ENCODE measurements at regions not wholly inside any gene's neighbourhood (a gene's known extent, or its start where the extent isn't known, plus 50 kb on each side); places are given as distances from the start of the nearest gene placed in this dataset.

DNA sequence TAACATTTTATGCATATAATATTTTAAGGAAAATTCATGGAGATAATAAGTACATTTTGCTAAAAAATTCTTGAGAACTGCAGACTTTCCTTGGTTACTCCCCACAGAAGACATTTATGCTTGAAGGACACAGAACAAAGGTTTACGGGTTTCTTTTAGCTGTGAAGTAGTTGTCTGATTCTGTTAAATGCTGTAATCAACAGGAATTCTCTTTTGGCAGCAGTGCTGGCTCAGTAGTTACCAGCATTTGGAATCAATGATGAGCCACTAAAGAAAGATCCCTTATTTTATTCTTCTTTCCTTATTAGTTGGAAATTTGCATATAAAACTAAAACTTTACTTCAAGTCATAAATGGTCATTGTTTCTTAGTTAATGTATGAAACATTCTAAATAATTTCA is 199.3 kb upstream of the FAT4 start:
- TF ChIP-seq, protein P1, sequence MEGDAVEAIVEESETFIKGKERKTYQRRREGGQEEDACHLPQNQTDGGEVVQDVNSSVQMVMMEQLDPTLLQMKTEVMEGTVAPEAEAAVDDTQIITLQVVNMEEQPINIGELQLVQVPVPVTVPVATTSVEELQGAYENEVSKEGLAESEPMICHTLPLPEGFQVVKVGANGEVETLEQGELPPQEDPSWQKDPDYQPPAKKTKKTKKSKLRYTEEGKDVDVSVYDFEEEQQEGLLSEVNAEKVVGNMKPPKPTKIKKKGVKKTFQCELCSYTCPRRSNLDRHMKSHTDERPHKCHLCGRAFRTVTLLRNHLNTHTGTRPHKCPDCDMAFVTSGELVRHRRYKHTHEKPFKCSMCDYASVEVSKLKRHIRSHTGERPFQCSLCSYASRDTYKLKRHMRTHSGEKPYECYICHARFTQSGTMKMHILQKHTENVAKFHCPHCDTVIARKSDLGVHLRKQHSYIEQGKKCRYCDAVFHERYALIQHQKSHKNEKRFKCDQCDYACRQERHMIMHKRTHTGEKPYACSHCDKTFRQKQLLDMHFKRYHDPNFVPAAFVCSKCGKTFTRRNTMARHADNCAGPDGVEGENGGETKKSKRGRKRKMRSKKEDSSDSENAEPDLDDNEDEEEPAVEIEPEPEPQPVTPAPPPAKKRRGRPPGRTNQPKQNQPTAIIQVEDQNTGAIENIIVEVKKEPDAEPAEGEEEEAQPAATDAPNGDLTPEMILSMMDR (IDR thresholded peaks at IDR 0.05; ENCODE audit: low read depth, low read length): no peak
- H3K9me3 ChIP-seq (ENCODE audit: control insufficient read depth, insufficient read depth, low read length): no peaks in the 10 kb centered on the region
- ChIA-PET POLR2A (no interaction called here), CTCF (no interaction called here)
- H3K27ac ChIP-seq (ENCODE audit: low read depth, low read length): no peak overlapping the region
- DNase-seq (ENCODE audit: low read depth, low spot score): no peak
- H3K4me3 ChIP-seq (ENCODE audit: low read depth, low read length): no peak overlapping the region
- H3K27me3 ChIP-seq (ENCODE audit: control insufficient read depth, insufficient read depth, low read length): no peaks in the 10 kb centered on the region

DNA sequence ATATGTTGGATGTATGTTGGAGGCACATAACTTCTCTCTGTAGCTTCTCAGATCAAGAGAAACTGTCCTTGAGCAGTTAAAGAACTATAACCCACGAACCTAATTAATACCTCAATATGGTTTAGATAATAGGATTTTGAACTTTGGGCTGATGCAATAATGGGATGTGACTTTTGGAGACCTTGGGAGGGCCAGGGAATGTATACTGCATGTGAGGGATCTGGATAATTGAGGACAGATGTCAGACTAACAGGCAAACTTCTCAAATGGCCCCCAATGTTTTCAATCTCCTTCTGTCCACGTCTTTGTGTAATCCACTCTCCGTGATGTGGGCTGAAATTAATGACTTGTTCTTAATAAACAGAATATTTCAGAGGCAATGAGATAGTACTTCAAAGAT is 202.2 kb upstream of the FAT4 start:
- H3K4me3 ChIP-seq (ENCODE audit: low read depth, low read length): no peak overlapping the region
- POLR2A ChIA-PET: no interaction called here
- no peak for DNase-seq (ENCODE audit: low read depth, low spot score)
- TF ChIP-seq, protein P1 (IDR thresholded peaks at IDR 0.05; ENCODE audit: low read depth, low read length): no peak
- H3K27ac ChIP-seq (ENCODE audit: low read depth, low read length): no peak overlapping the region
- H3K27me3 ChIP-seq (ENCODE audit: control insufficient read depth, insufficient read depth, low read length): no peaks in the 10 kb centered on the region
- H3K9me3 ChIP-seq (ENCODE audit: control insufficient read depth, insufficient read depth, low read length): no peaks in the 10 kb centered on the region
- CTCF ChIA-PET: interaction anchor here (0.7 kb wide), 1 partner anchor 54 kb away, joined by 3 read pairs; no protein-coding TSS in a partner anchor

DNA sequence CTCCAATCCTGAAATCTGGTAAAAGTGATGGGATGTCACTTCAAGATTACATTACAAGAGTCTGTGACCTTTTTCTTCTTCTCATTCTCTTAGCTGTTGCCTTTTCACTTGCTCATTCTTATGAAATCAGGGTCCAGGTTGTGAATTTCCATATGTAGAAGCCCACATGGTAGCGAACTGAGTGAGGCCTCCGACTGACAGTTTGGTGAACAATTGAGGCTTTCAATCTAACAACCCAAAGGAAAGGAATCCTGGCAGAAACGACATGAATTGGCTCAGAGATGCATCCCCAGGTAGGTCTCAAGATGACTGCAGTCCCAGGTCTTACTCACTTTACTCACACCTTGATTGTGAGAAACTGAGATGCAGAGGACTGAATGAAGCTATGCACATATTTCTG is 203.4 kb upstream of the FAT4 start:
- TF ChIP-seq, protein P1 (IDR thresholded peaks at IDR 0.05; ENCODE audit: low read depth, low read length): no peak
- ChIA-PET CTCF (no interaction called here), POLR2A (no interaction called here)
- H3K9me3 ChIP-seq (ENCODE audit: control insufficient read depth, insufficient read depth, low read length): no peaks in the 10 kb centered on the region
- no peak overlapping the region for H3K4me3 ChIP-seq (ENCODE audit: low read depth, low read length)
- no peaks in the 10 kb centered on the region for H3K27me3 ChIP-seq (ENCODE audit: control insufficient read depth, insufficient read depth, low read length)
- DNase-seq (ENCODE audit: low read depth, low spot score): no peak
- no peak overlapping the region for H3K27ac ChIP-seq (ENCODE audit: low read depth, low read length)

DNA sequence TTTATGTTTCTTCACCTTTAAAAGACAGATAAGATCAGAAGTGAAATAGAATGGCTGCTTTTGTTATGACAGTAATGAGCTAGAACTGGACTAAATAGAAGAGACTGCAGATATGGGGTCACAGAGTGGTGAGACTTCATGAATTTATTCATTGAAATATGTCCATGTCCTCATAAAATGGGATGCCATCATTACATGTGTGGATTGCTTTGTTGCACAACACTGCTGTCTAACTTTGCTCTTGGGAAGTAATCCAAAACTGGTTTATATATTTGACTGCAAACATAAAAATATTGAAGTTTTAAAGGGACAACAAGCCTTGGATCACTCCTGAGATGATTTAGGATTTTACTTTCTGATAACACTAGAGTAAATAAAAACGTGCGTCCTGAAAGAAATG is 209.2 kb upstream of the FAT4 start:
- Histone ChIP-seq H3K4me3 (ENCODE audit: low read depth, low read length) (no peak overlapping the region), H3K27me3 (ENCODE audit: control insufficient read depth, insufficient read depth, low read length) (no peaks in the 10 kb centered on the region), H3K27ac (ENCODE audit: low read depth, low read length) (no peak overlapping the region), H3K9me3 (ENCODE audit: control insufficient read depth, insufficient read depth, low read length) (no peaks in the 10 kb centered on the region)
- TF ChIP-seq, protein P1 (IDR thresholded peaks at IDR 0.05; ENCODE audit: low read depth, low read length): no peak
- ChIA-PET POLR2A (no interaction called here), CTCF (no interaction called here)
- no peak for DNase-seq (ENCODE audit: low read depth, low spot score)

DNA sequence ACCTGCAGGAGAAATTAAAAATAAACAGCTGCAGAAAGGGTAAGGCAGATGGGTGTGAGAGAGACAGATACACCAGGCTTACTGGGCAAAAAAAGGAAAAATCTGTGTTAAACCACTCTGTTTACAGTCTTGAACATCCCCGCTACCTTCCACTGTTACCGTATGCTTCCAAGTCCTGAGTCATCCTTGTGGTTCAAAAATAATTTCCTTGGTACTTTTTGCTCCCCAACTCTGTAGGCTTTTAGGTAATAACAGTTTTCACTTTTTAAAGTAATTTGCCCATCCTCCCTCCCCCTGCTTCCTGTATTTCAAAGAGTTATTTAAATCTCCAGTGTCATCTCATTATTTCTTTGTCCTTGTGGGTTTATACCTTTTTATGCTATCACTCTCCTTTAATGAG is 210.1 kb upstream of the FAT4 start:
- DNase-seq (ENCODE audit: low read depth, low spot score): no peak
- CTCF ChIA-PET: no interaction called here
- Histone ChIP-seq H3K27me3 (ENCODE audit: control insufficient read depth, insufficient read depth, low read length) (no peaks in the 10 kb centered on the region), H3K4me3 (ENCODE audit: low read depth, low read length) (no peak overlapping the region), H3K9me3 (ENCODE audit: control insufficient read depth, insufficient read depth, low read length) (no peaks in the 10 kb centered on the region), H3K27ac (ENCODE audit: low read depth, low read length) (no peak overlapping the region)
- POLR2A ChIA-PET: no interaction called here
- TF ChIP-seq, protein P1 (IDR thresholded peaks at IDR 0.05; ENCODE audit: low read depth, low read length): no peak
